Activated CD4-positive, alpha-beta T cell treated with anti-CD3 and anti-CD28 coated beads, Interleukin-2, amount 10 ng/mL, durations not matched to agents 24 days and 14 days (primary cell): ENCODE measurements at regions not wholly inside any gene's neighbourhood (a gene's known extent, or its start where the extent isn't known, plus 50 kb on each side); places are given as distances from the start of the nearest gene placed in this dataset.

Experiments
- DNase-seq: peaks from one replicate; pipeline ENCODE4 v3.0.0; 2022
- H3K27ac Mint-ChIP-seq: one replicate; pipeline ENCODE4 v1.8.0; 2022; ENCODE audit warnings: mild to moderate bottlenecking, mixed read lengths
- H3K27me3 Mint-ChIP-seq: one replicate; pipeline ENCODE4 v1.8.0; 2022; ENCODE audit warnings: mixed read lengths
- H3K36me3 Mint-ChIP-seq: one replicate; pipeline ENCODE4 v1.8.0; 2022; ENCODE audit warnings: low read depth, mild to moderate bottlenecking, mixed read lengths
- H3K4me1 Mint-ChIP-seq: one replicate; pipeline ENCODE4 v1.8.0; 2021; ENCODE audit warnings: mixed read lengths
- H3K4me3 Mint-ChIP-seq: one replicate; pipeline ENCODE4 v1.8.0; 2022; ENCODE audit warnings: mild to moderate bottlenecking, moderate library complexity, mixed read lengths
- H3K9me3 Mint-ChIP-seq: one replicate; pipeline ENCODE4 v1.8.0; 2021; ENCODE audit warnings: mixed read lengths
- intact Hi-C: fragments of 100-400 bp; cut with micrococcal nuclease; formaldehyde crosslinking; loops from one replicate; pipeline ENCODE4 v1.15.1; 2023

- no peak for DNase-seq
- no peaks in the 10 kb centered on the region for H3K27me3 Mint-ChIP-seq
- no peak overlapping the region for H3K27ac Mint-ChIP-seq
- H3K4me1 Mint-ChIP-seq: no peaks in the 10 kb centered on the region
- H3K4me3 Mint-ChIP-seq: no peak overlapping the region
- H3K36me3 Mint-ChIP-seq: no peaks in the 10 kb centered on the region
- peaks cover 6% of the 10 kb centered on the region for H3K9me3 Mint-ChIP-seq
- intact Hi-C loops: no loop called here
Observed at GRCh38 chr18:28529644-28530043, 352.7 kb upstream of the CDH2 start.

- no peak overlapping the region for H3K4me3 Mint-ChIP-seq
- H3K36me3 Mint-ChIP-seq: no peaks in the 10 kb centered on the region
- H3K27me3 Mint-ChIP-seq: no peaks in the 10 kb centered on the region
- peaks cover 6% of the 10 kb centered on the region for H3K9me3 Mint-ChIP-seq
- DNase-seq: no peak
- H3K4me1 Mint-ChIP-seq: no peaks in the 10 kb centered on the region
- H3K27ac Mint-ChIP-seq: no peak overlapping the region
- intact Hi-C loops: no loop called here
Observed at GRCh38 chr18:28526196-28526595, 349.3 kb upstream of the CDH2 start.

- Mint-ChIP-seq H3K4me3 (no peak overlapping the region), H3K27ac (no peak overlapping the region), H3K4me1 (no peaks in the 10 kb centered on the region), H3K27me3 (no peaks in the 10 kb centered on the region), H3K36me3 (no peaks in the 10 kb centered on the region), H3K9me3 (peaks cover 6% of the 10 kb centered on the region)
- DNase-seq: no peak
- intact Hi-C loops: no loop called here
Observed at GRCh38 chr18:28523758-28524475, 347.0 kb upstream of the CDH2 start.

GRCh38 chr18:28522236-28522635 lies 345.3 kb upstream of the CDH2 start:
- no peak for DNase-seq
- Mint-ChIP-seq H3K4me3 (no peak overlapping the region), H3K36me3 (no peaks in the 10 kb centered on the region), H3K27ac (no peak overlapping the region), H3K27me3 (no peaks in the 10 kb centered on the region), H3K4me1 (no peaks in the 10 kb centered on the region), H3K9me3 (peaks cover 9% of the 10 kb centered on the region)
- intact Hi-C loops: no loop called here

GRCh38 chr18:28519997-28520396 lies 343.1 kb upstream of the CDH2 start:
- Mint-ChIP-seq H3K27ac (no peak overlapping the region), H3K27me3 (no peaks in the 10 kb centered on the region), H3K4me1 (no peaks in the 10 kb centered on the region), H3K36me3 (no peaks in the 10 kb centered on the region), H3K9me3 (peaks cover 6% of the 10 kb centered on the region), H3K4me3 (no peak overlapping the region)
- no peak for DNase-seq
- intact Hi-C loops: no loop called here

- Mint-ChIP-seq H3K9me3 (peaks cover 9% of the 10 kb centered on the region), H3K27ac (no peak overlapping the region), H3K4me1 (no peaks in the 10 kb centered on the region), H3K4me3 (no peak overlapping the region), H3K36me3 (no peaks in the 10 kb centered on the region), H3K27me3 (no peaks in the 10 kb centered on the region)
- DNase-seq: no peak
- intact Hi-C loops: no loop called here
Observed at GRCh38 chr18:28514699-28515098, 337.8 kb upstream of the CDH2 start.

- Mint-ChIP-seq H3K27me3 (no peaks in the 10 kb centered on the region), H3K9me3 (peaks cover 6% of the 10 kb centered on the region), H3K27ac (no peak overlapping the region), H3K36me3 (no peaks in the 10 kb centered on the region), H3K4me1 (no peaks in the 10 kb centered on the region), H3K4me3 (no peak overlapping the region)
- intact Hi-C loops: no loop called here
- no peak for DNase-seq
Observed at GRCh38 chr18:28512357-28512756, 335.4 kb upstream of the CDH2 start.

- Mint-ChIP-seq H3K4me1 (no peaks in the 10 kb centered on the region), H3K4me3 (no peak overlapping the region), H3K27me3 (no peaks in the 10 kb centered on the region), H3K9me3 (peaks cover 6% of the 10 kb centered on the region), H3K27ac (no peak overlapping the region), H3K36me3 (no peaks in the 10 kb centered on the region)
- intact Hi-C loops: no loop called here
- DNase-seq: no peak
Observed at GRCh38 chr18:28511413-28511821, 334.5 kb upstream of the CDH2 start.

GRCh38 chr18:28510210-28510609 lies 333.3 kb upstream of the CDH2 start:
- Mint-ChIP-seq H3K36me3 (no peaks in the 10 kb centered on the region), H3K9me3 (peaks cover 6% of the 10 kb centered on the region), H3K27me3 (no peaks in the 10 kb centered on the region), H3K4me1 (no peaks in the 10 kb centered on the region), H3K4me3 (no peak overlapping the region), H3K27ac (no peak overlapping the region)
- intact Hi-C loops: no loop called here
- no peak for DNase-seq

- intact Hi-C loops: no loop called here
- Mint-ChIP-seq H3K36me3 (no peaks in the 10 kb centered on the region), H3K9me3 (no peaks in the 10 kb centered on the region), H3K27ac (no peak overlapping the region), H3K27me3 (no peaks in the 10 kb centered on the region), H3K4me1 (no peaks in the 10 kb centered on the region), H3K4me3 (no peak overlapping the region)
- no peak for DNase-seq
Observed at GRCh38 chr18:28504066-28504465, 327.1 kb upstream of the CDH2 start.

GRCh38 chr18:28494151-28494550 lies 317.2 kb upstream of the CDH2 start:
- no peak for DNase-seq
- Mint-ChIP-seq H3K27me3 (no peaks in the 10 kb centered on the region), H3K4me1 (no peaks in the 10 kb centered on the region), H3K27ac (no peak overlapping the region), H3K4me3 (no peak overlapping the region), H3K9me3 (peaks cover 8% of the 10 kb centered on the region), H3K36me3 (no peaks in the 10 kb centered on the region)
- intact Hi-C loops: no loop called here

- Mint-ChIP-seq H3K4me3 (no peak overlapping the region), H3K36me3 (no peaks in the 10 kb centered on the region), H3K27me3 (no peaks in the 10 kb centered on the region), H3K4me1 (no peaks in the 10 kb centered on the region), H3K9me3 (peaks cover 18% of the 10 kb centered on the region), H3K27ac (no peak overlapping the region)
- intact Hi-C loops: no loop called here
- no peak for DNase-seq
Observed at GRCh38 chr18:28485918-28486317, 309.0 kb upstream of the CDH2 start.

- Mint-ChIP-seq H3K4me3 (no peak overlapping the region), H3K9me3 (peaks cover 14% of the 10 kb centered on the region), H3K36me3 (no peaks in the 10 kb centered on the region), H3K27ac (no peak overlapping the region), H3K4me1 (no peaks in the 10 kb centered on the region), H3K27me3 (no peaks in the 10 kb centered on the region)
- DNase-seq: no peak
- intact Hi-C loops: no loop called here
Observed at GRCh38 chr18:28485210-28485801, 308.4 kb upstream of the CDH2 start.

GRCh38 chr18:28478531-28478930 lies 301.6 kb upstream of the CDH2 start:
- DNase-seq: no peak
- no peaks in the 10 kb centered on the region for H3K4me1 Mint-ChIP-seq
- no peaks in the 10 kb centered on the region for H3K36me3 Mint-ChIP-seq
- peaks cover 20% of the 10 kb centered on the region for H3K9me3 Mint-ChIP-seq
- H3K27me3 Mint-ChIP-seq: no peaks in the 10 kb centered on the region
- no peak overlapping the region for H3K4me3 Mint-ChIP-seq
- intact Hi-C loops: no loop called here
- H3K27ac Mint-ChIP-seq: no peak overlapping the region

- H3K27ac Mint-ChIP-seq: no peak overlapping the region
- no peaks in the 10 kb centered on the region for H3K4me1 Mint-ChIP-seq
- H3K4me3 Mint-ChIP-seq: no peak overlapping the region
- intact Hi-C loops: no loop called here
- peaks cover 13% of the 10 kb centered on the region for H3K9me3 Mint-ChIP-seq
- H3K27me3 Mint-ChIP-seq: no peaks in the 10 kb centered on the region
- H3K36me3 Mint-ChIP-seq: no peaks in the 10 kb centered on the region
- DNase-seq: no peak
Observed at GRCh38 chr18:28476302-28476701, 299.4 kb upstream of the CDH2 start.
